ENCODE measurements at regions not wholly inside any gene's neighbourhood (a gene's known extent, or its start where the extent isn't known, plus 50 kb on each side); places are given as distances from the start of the nearest gene placed in this dataset.
A peak's percentile ranks its signal among the peaks of the same experiment; 100 is the strongest.

- Mint-ChIP-seq H3K27me3 (no peaks in the 10 kb centered on the region), H3K4me3 (peak overlapping the region; percentile 10), H3K36me3 (no peaks in the 10 kb centered on the region), H3K27ac (peak overlapping the region; percentile 46), H3K4me1 (ENCODE audit: low read depth) (peaks cover 45% of the 10 kb centered on the region), H3K9me3 (ENCODE audit: low read depth) (no peaks in the 10 kb centered on the region)
Observed at GRCh38 chr14:65225299-65226159, 123.2 kb upstream of the MAX start.

GRCh38 chr14:65226824-65227604 lies 124.7 kb upstream of the MAX start:
- Mint-ChIP-seq H3K36me3 (no peaks in the 10 kb centered on the region), H3K4me3 (no peak overlapping the region), H3K9me3 (ENCODE audit: low read depth) (no peaks in the 10 kb centered on the region), H3K27ac (no peak overlapping the region), H3K27me3 (no peaks in the 10 kb centered on the region), H3K4me1 (ENCODE audit: low read depth) (peaks cover 44% of the 10 kb centered on the region)

GRCh38 chr14:65228436-65228835 lies 126.1 kb upstream of the MAX start:
- Mint-ChIP-seq H3K27me3 (no peaks in the 10 kb centered on the region), H3K4me3 (peak overlapping the region; percentile 0), H3K27ac (no peak overlapping the region), H3K4me1 (ENCODE audit: low read depth) (peaks cover 38% of the 10 kb centered on the region), H3K36me3 (no peaks in the 10 kb centered on the region), H3K9me3 (ENCODE audit: low read depth) (no peaks in the 10 kb centered on the region)

- H3K27ac Mint-ChIP-seq, result peak overlapping the region; percentile 92
- peaks cover 41% of the 10 kb centered on the region for H3K4me1 Mint-ChIP-seq (ENCODE audit: low read depth)
- peak overlapping the region; percentile 87 for H3K4me3 Mint-ChIP-seq
- H3K9me3 Mint-ChIP-seq (ENCODE audit: low read depth), result no peaks in the 10 kb centered on the region
- H3K36me3 Mint-ChIP-seq, result no peaks in the 10 kb centered on the region
- H3K27me3 Mint-ChIP-seq, result no peaks in the 10 kb centered on the region
Observed at GRCh38 chr14:65228956-65229747, 126.8 kb upstream of the MAX start.

- peak overlapping the region; percentile 92 for H3K27ac Mint-ChIP-seq
- H3K4me1 Mint-ChIP-seq (ENCODE audit: low read depth), result peaks cover 36% of the 10 kb centered on the region
- H3K27me3 Mint-ChIP-seq, result no peaks in the 10 kb centered on the region
- no peaks in the 10 kb centered on the region for H3K9me3 Mint-ChIP-seq (ENCODE audit: low read depth)
- H3K4me3 Mint-ChIP-seq, result peak overlapping the region; percentile 87
- no peaks in the 10 kb centered on the region for H3K36me3 Mint-ChIP-seq
Observed at GRCh38 chr14:65229748-65230728, 127.7 kb upstream of the MAX start.

- H3K27ac Mint-ChIP-seq, result no peak overlapping the region
- no peak overlapping the region for H3K4me3 Mint-ChIP-seq
- H3K36me3 Mint-ChIP-seq, result no peaks in the 10 kb centered on the region
Observed at GRCh38 chr14:65231286-65231980, 129.1 kb upstream of the MAX start.

GRCh38 chr14:65234752-65235361 lies 132.5 kb upstream of the MAX start:
- H3K27ac Mint-ChIP-seq, result no peak overlapping the region
- no peak overlapping the region for H3K4me3 Mint-ChIP-seq
- no peaks in the 10 kb centered on the region for H3K9me3 Mint-ChIP-seq (ENCODE audit: low read depth)
- H3K27me3 Mint-ChIP-seq, result no peaks in the 10 kb centered on the region
- H3K4me1 Mint-ChIP-seq (ENCODE audit: low read depth), result peaks cover 14% of the 10 kb centered on the region
- H3K36me3 Mint-ChIP-seq, result no peaks in the 10 kb centered on the region

More at GRCh38 chr14:65231286-65231980, 129.1 kb upstream of the MAX start:
- H3K4me1 Mint-ChIP-seq (ENCODE audit: low read depth), result peaks cover 26% of the 10 kb centered on the region
- no peaks in the 10 kb centered on the region for H3K27me3 Mint-ChIP-seq
- no peaks in the 10 kb centered on the region for H3K9me3 Mint-ChIP-seq (ENCODE audit: low read depth)

- no peak overlapping the region for H3K4me3 Mint-ChIP-seq
- no peaks in the 10 kb centered on the region for H3K27me3 Mint-ChIP-seq
- no peaks in the 10 kb centered on the region for H3K36me3 Mint-ChIP-seq
- H3K4me1 Mint-ChIP-seq (ENCODE audit: low read depth), result peaks cover 10% of the 10 kb centered on the region
- H3K27ac Mint-ChIP-seq, result no peak overlapping the region
- no peaks in the 10 kb centered on the region for H3K9me3 Mint-ChIP-seq (ENCODE audit: low read depth)
Observed at GRCh38 chr14:65237023-65237814, 134.9 kb upstream of the MAX start.

GRCh38 chr14:65237941-65238340 lies 135.6 kb upstream of the MAX start:
- Mint-ChIP-seq H3K4me3 (no peak overlapping the region), H3K27me3 (no peaks in the 10 kb centered on the region), H3K36me3 (no peaks in the 10 kb centered on the region), H3K9me3 (ENCODE audit: low read depth) (no peaks in the 10 kb centered on the region), H3K27ac (no peak overlapping the region), H3K4me1 (ENCODE audit: low read depth) (peaks cover 10% of the 10 kb centered on the region)

- Mint-ChIP-seq H3K4me1 (ENCODE audit: low read depth) (peaks cover 10% of the 10 kb centered on the region), H3K9me3 (ENCODE audit: low read depth) (no peaks in the 10 kb centered on the region), H3K27ac (no peak overlapping the region), H3K27me3 (no peaks in the 10 kb centered on the region), H3K36me3 (no peaks in the 10 kb centered on the region), H3K4me3 (no peak overlapping the region)
Observed at GRCh38 chr14:65238456-65238855, 136.1 kb upstream of the MAX start.

GRCh38 chr14:65239143-65239937 lies 137.0 kb upstream of the MAX start:
- no peak overlapping the region for H3K4me3 Mint-ChIP-seq
- no peaks in the 10 kb centered on the region for H3K36me3 Mint-ChIP-seq
- H3K9me3 Mint-ChIP-seq (ENCODE audit: low read depth), result no peaks in the 10 kb centered on the region
- no peak overlapping the region for H3K27ac Mint-ChIP-seq
- no peaks in the 10 kb centered on the region for H3K27me3 Mint-ChIP-seq
- peaks cover 2% of the 10 kb centered on the region for H3K4me1 Mint-ChIP-seq (ENCODE audit: low read depth)

- H3K27ac Mint-ChIP-seq, result no peak overlapping the region
- H3K9me3 Mint-ChIP-seq (ENCODE audit: low read depth), result no peaks in the 10 kb centered on the region
- no peak overlapping the region for H3K4me3 Mint-ChIP-seq
- no peaks in the 10 kb centered on the region for H3K36me3 Mint-ChIP-seq
- no peaks in the 10 kb centered on the region for H3K27me3 Mint-ChIP-seq
- H3K4me1 Mint-ChIP-seq (ENCODE audit: low read depth), result peaks cover 2% of the 10 kb centered on the region
Observed at GRCh38 chr14:65239938-65240296, 137.6 kb upstream of the MAX start.
